Natural killer cell (primary cell): ENCODE measurements at regions not wholly inside any gene's neighbourhood (a gene's known extent, or its start where the extent isn't known, plus 50 kb on each side); places are given as distances from the start of the nearest gene placed in this dataset.

Source experiments
- ATAC-seq, 3 donors: fragments of 150-1000 bp in 2 of 3; fragments of 200-7000 bp in 1 of 3; cut with Tn5 transposase; 1 replicate in 1 of 3; 2 replicates in 2 of 3; pipeline ENCODE4 v1.10.0; 2021; ENCODE audit warnings: mild to moderate bottlenecking in 2 of 3, moderate library complexity in 2 of 3
- DNase-seq, 2 donors: peaks; one replicate each; pipeline versions ENCODE4 v3.0.0 to v3.0.0-alpha.2; 2013 to 2021; ENCODE audit warnings: mixed read lengths in 1 of 2
- H3K27ac ChIP-seq: one replicate; pipeline ENCODE4 v1.5.1; 2013; ENCODE audit warnings: mild to moderate bottlenecking, low read length
- H3K27me3 ChIP-seq: one replicate; pipeline ENCODE4 v1.6.1; 2013; ENCODE audit warnings: low read length; ENCODE audit not compliant: control insufficient read depth, insufficient read depth
- H3K36me3 ChIP-seq: one replicate; pipeline ENCODE4 v1.6.1; 2013; ENCODE audit warnings: low read length; ENCODE audit not compliant: control insufficient read depth, insufficient read depth
- H3K4me1 ChIP-seq: one replicate; pipeline ENCODE4 v1.6.1; 2013; ENCODE audit warnings: low read length; ENCODE audit not compliant: control insufficient read depth, insufficient read depth
- H3K4me3 ChIP-seq: one replicate; pipeline ENCODE4 v1.5.1; 2013; ENCODE audit warnings: low read length
- H3K9me3 ChIP-seq: one replicate; pipeline ENCODE4 v1.6.1; 2013; ENCODE audit warnings: low read length; ENCODE audit not compliant: control insufficient read depth, insufficient read depth
- H3K27ac Mint-ChIP-seq, 2 donors: one replicate each; pipeline ENCODE4 v1.8.0; 2022; ENCODE audit warnings: mild to moderate bottlenecking in 2 of 2, mixed read lengths in 2 of 2, moderate library complexity in 1 of 2
- H3K27me3 Mint-ChIP-seq, 2 donors: one replicate each; pipeline ENCODE4 v1.8.0; 2022; ENCODE audit warnings: low read depth in 2 of 2, mixed read lengths in 2 of 2
- H3K36me3 Mint-ChIP-seq: one replicate; pipeline ENCODE4 v1.8.0; 2022; ENCODE audit warnings: mixed read lengths
- H3K4me1 Mint-ChIP-seq, 2 donors: one replicate each; pipeline ENCODE4 v1.8.0; 2022; ENCODE audit warnings: mixed read lengths in 2 of 2
- H3K4me3 Mint-ChIP-seq: one replicate; pipeline ENCODE4 v1.8.0; 2022; ENCODE audit warnings: mild to moderate bottlenecking, moderate library complexity, mixed read lengths
- H3K9me3 Mint-ChIP-seq, 2 donors: one replicate each; pipeline ENCODE4 v1.8.0; 2022; ENCODE audit warnings: mixed read lengths in 2 of 2
- CTCF ChIP-seq: fragments of 200-600 bp; IDR thresholded peaks from one replicate; pipeline ENCODE4 v1.8.0; 2022; ENCODE audit warnings: antibody characterized with exemption
- WGBS: methylation state at CpG from one replicate; pipeline ENCODE4 v1.1.7; 2013; ENCODE audit warnings: missing lambda C conversion rate; ENCODE audit not compliant: insufficient coverage; 5-methylcytosine and 5-hydroxymethylcytosine counted together
- intact Hi-C: fragments of 100-400 bp; cut with micrococcal nuclease; formaldehyde crosslinking; loops from one replicate; pipeline ENCODE4 v1.14.2; 2022

- Mint-ChIP-seq H3K36me3 (peaks cover 13% of the 10 kb centered on the region), H3K9me3 (peaks cover 13 to 15% of the 10 kb centered on the region in 2 donors)
These were observed 104.4 kb upstream of the KHDRBS2 start for GRCh38 chr6:62390401-62390800.

GRCh38 chr6:62371453-62372210 is 85.6 kb upstream of the KHDRBS2 start:
- no peak overlapping the region for H3K4me3 Mint-ChIP-seq
- H3K4me1 ChIP-seq = no peaks in the 10 kb centered on the region
- no peak overlapping the region for H3K27ac Mint-ChIP-seq
- no peaks in the 10 kb centered on the region for H3K4me1 Mint-ChIP-seq
- DNase-seq (no peak), ATAC-seq (no peak)
- TF ChIP-seq CTCF = no peak
- peaks cover 4% of the 10 kb centered on the region for H3K9me3 ChIP-seq
- H3K27ac ChIP-seq = no peak overlapping the region
- peaks cover 11 to 14% of the 10 kb centered on the region in 2 donors for H3K9me3 Mint-ChIP-seq
- H3K27me3 ChIP-seq = no peaks in the 10 kb centered on the region
- H3K36me3 Mint-ChIP-seq = peaks cover 10% of the 10 kb centered on the region
- H3K36me3 ChIP-seq = no peaks in the 10 kb centered on the region
- intact Hi-C loops = no loop called here
- no peak overlapping the region for H3K4me3 ChIP-seq
- 72% methylated on average over 3 of the region's 4 CpGs for WGBS
- no peaks in the 10 kb centered on the region for H3K27me3 Mint-ChIP-seq

More at GRCh38 chr6:62390401-62390800, 104.4 kb upstream of the KHDRBS2 start:
- intact Hi-C loops = no loop called here
- Histone ChIP-seq H3K9me3 (peaks cover 3% of the 10 kb centered on the region), H3K4me3 (no peak overlapping the region), H3K27me3 (no peaks in the 10 kb centered on the region), H3K27ac (no peak overlapping the region), H3K4me1 (no peaks in the 10 kb centered on the region), H3K36me3 (no peaks in the 10 kb centered on the region)
- no peaks in the 10 kb centered on the region for H3K4me1 Mint-ChIP-seq
- ATAC-seq (no peak), DNase-seq (no peak)
- no peaks in the 10 kb centered on the region for H3K27me3 Mint-ChIP-seq
- no peak overlapping the region for H3K4me3 Mint-ChIP-seq
- no peak overlapping the region for H3K27ac Mint-ChIP-seq
- no peak for TF ChIP-seq CTCF

- intact Hi-C loops = no loop called here
- Mint-ChIP-seq H3K27me3 (no peaks in the 10 kb centered on the region), H3K4me1 (no peaks in the 10 kb centered on the region), H3K27ac (no peak overlapping the region), H3K36me3 (no peaks in the 10 kb centered on the region), H3K9me3 (peaks cover 6 to 10% of the 10 kb centered on the region in 2 donors), H3K4me3 (no peak overlapping the region)
- no peaks in the 10 kb centered on the region for H3K27me3 ChIP-seq
- DNase-seq (no peak), ATAC-seq (no peak)
- no peaks in the 10 kb centered on the region for H3K4me1 ChIP-seq
- no peak overlapping the region for H3K4me3 ChIP-seq
- TF ChIP-seq CTCF = no peak
- H3K36me3 ChIP-seq = no peaks in the 10 kb centered on the region
- H3K27ac ChIP-seq = peak overlapping the region; percentile 35
- H3K9me3 ChIP-seq = peaks cover 4% of the 10 kb centered on the region
- 0% methylated on average over 1 of the region's 5 CpGs for WGBS
These were observed 81.6 kb upstream of the KHDRBS2 start for GRCh38 chr6:62367601-62368000.

GRCh38 chr6:62362097-62362496 is 76.1 kb upstream of the KHDRBS2 start:
- Histone ChIP-seq H3K4me3 (no peak overlapping the region), H3K36me3 (no peaks in the 10 kb centered on the region), H3K4me1 (no peaks in the 10 kb centered on the region), H3K27ac (no peak overlapping the region), H3K9me3 (no peaks in the 10 kb centered on the region), H3K27me3 (no peaks in the 10 kb centered on the region)
- no peak for ATAC-seq
- no peaks in the 10 kb centered on the region for H3K4me1 Mint-ChIP-seq
- H3K4me3 Mint-ChIP-seq = no peak overlapping the region
- peaks cover 14 to 23% of the 10 kb centered on the region in 2 donors for H3K9me3 Mint-ChIP-seq
- peaks cover 7% of the 10 kb centered on the region for H3K36me3 Mint-ChIP-seq
- TF ChIP-seq CTCF = no peak
- intact Hi-C loops = no loop called here
- DNase-seq = no peak
- no peak overlapping the region for H3K27ac Mint-ChIP-seq
- 100% methylated on average over 1 of the region's 1 CpG for WGBS
- no peaks in the 10 kb centered on the region for H3K27me3 Mint-ChIP-seq
